ENCODE measurements at regions not wholly inside any gene's neighbourhood (a gene's known extent, or its start where the extent isn't known, plus 50 kb on each side); places are given as distances from the start of the nearest gene placed in this dataset.
"Not testable (repeated sequence)": the region's sequence is repeated elsewhere in the genome, so short reads cannot be mapped to it uniquely, and the experiment has no call there.

GRCh38 chr14:30185832-30186231 lies 258.2 kb upstream of the PRKD1 start:
- no peaks in the 10 kb centered on the region for H3K36me3 ChIP-seq (ENCODE audit: control insufficient read depth in 3 of 3, insufficient read depth in 2 of 3, low read depth in 1 of 3, low read length in 3 of 3)
- DNase-seq (no peak), FAIRE-seq (no peak)
- no peaks in the 10 kb centered on the region for H3K9me3 ChIP-seq (ENCODE audit: control insufficient read depth in 2 of 2, insufficient read depth in 1 of 2, low read depth in 1 of 2, low read length in 1 of 2)
- H3K27me3 ChIP-seq (ENCODE audit: control insufficient read depth in 3 of 3, insufficient read depth in 3 of 3, low read length in 3 of 3) = no peaks in the 10 kb centered on the region
- H3K27ac ChIP-seq (ENCODE audit: low read depth in 1 of 3, low read length in 2 of 3) = no peak overlapping the region
- H3K4me3 ChIP-seq (ENCODE audit: low read depth in 1 of 3, low read length in 3 of 3) = no peak overlapping the region
- H3K4me1 ChIP-seq (ENCODE audit: control insufficient read depth in 3 of 3, insufficient read depth in 2 of 3, low read depth in 1 of 3, low read length in 2 of 3) = no peaks in the 10 kb centered on the region

- Histone ChIP-seq H3K4me1 (ENCODE audit: control insufficient read depth in 3 of 3, insufficient read depth in 2 of 3, low read depth in 1 of 3, low read length in 2 of 3) (no peaks in the 10 kb centered on the region), H3K27ac (ENCODE audit: low read depth in 1 of 3, low read length in 2 of 3) (no peak overlapping the region), H3K4me3 (ENCODE audit: low read depth in 1 of 3, low read length in 3 of 3) (no peak overlapping the region), H3K9me3 (ENCODE audit: control insufficient read depth in 2 of 2, insufficient read depth in 1 of 2, low read depth in 1 of 2, low read length in 1 of 2) (no peaks in the 10 kb centered on the region), H3K36me3 (ENCODE audit: control insufficient read depth in 3 of 3, insufficient read depth in 2 of 3, low read depth in 1 of 3, low read length in 3 of 3) (no peaks in the 10 kb centered on the region), H3K27me3 (ENCODE audit: control insufficient read depth in 3 of 3, insufficient read depth in 3 of 3, low read length in 3 of 3) (no peaks in the 10 kb centered on the region)
- 66 to 75% (median 70%) methylated on average over 2 of the region's 2 CpGs for WGBS, 3 donors
- FAIRE-seq (no peak), DNase-seq (no peak)
These were observed 264.1 kb upstream of the PRKD1 start for GRCh38 chr14:30191639-30192279.

DNA sequence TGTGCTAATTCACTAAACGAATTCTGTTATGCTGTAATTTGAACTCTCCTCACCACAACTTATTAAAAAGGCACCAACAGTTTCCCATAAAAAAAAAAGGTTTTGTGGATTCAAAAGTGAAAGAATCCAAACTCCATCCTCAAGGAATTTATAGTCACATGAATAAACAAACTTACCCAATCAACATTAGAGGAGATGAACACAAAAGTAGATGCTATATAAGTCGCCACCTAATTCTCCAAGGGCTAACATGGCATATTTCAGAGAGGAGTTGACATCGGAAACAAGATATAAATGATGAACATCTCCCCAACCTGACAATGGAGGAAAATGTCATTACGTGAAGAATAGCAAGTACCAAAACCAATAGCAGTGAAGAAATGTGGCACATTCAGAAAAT lies 265.5 kb upstream of the PRKD1 start:
- Histone ChIP-seq H3K36me3 (ENCODE audit: control insufficient read depth in 3 of 3, insufficient read depth in 2 of 3, low read depth in 1 of 3, low read length in 3 of 3) (no peaks in the 10 kb centered on the region), H3K27ac (ENCODE audit: low read depth in 1 of 3, low read length in 2 of 3) (no peak overlapping the region), H3K27me3 (ENCODE audit: control insufficient read depth in 3 of 3, insufficient read depth in 3 of 3, low read length in 3 of 3) (no peaks in the 10 kb centered on the region), H3K4me3 (ENCODE audit: low read depth in 1 of 3, low read length in 3 of 3) (no peak overlapping the region), H3K4me1 (ENCODE audit: control insufficient read depth in 3 of 3, insufficient read depth in 2 of 3, low read depth in 1 of 3, low read length in 2 of 3) (no peaks in the 10 kb centered on the region), H3K9me3 (ENCODE audit: control insufficient read depth in 2 of 2, insufficient read depth in 1 of 2, low read depth in 1 of 2, low read length in 1 of 2) (no peaks in the 10 kb centered on the region)
- WGBS, 3 donors = 75 to 83% (median 79%) methylated on average over 4 of the region's 4 CpGs
- DNase-seq (no peak), FAIRE-seq (no peak)

GRCh38 chr14:30193845-30194501 lies 266.3 kb upstream of the PRKD1 start:
- DNase-seq (no peak), FAIRE-seq (no peak)
- H3K27ac ChIP-seq (ENCODE audit: low read depth in 1 of 3, low read length in 2 of 3) = no peak overlapping the region
- H3K36me3 ChIP-seq (ENCODE audit: control insufficient read depth in 3 of 3, insufficient read depth in 2 of 3, low read depth in 1 of 3, low read length in 3 of 3) = no peaks in the 10 kb centered on the region
- WGBS, 3 donors = 65 to 75% (median 75%) methylated on average over 4 of the region's 4 CpGs
- H3K9me3 ChIP-seq (ENCODE audit: control insufficient read depth in 2 of 2, insufficient read depth in 1 of 2, low read depth in 1 of 2, low read length in 1 of 2) = no peaks in the 10 kb centered on the region
- H3K27me3 ChIP-seq (ENCODE audit: control insufficient read depth in 3 of 3, insufficient read depth in 3 of 3, low read length in 3 of 3) = no peaks in the 10 kb centered on the region
- H3K4me1 ChIP-seq (ENCODE audit: control insufficient read depth in 3 of 3, insufficient read depth in 2 of 3, low read depth in 1 of 3, low read length in 2 of 3) = no peaks in the 10 kb centered on the region
- H3K4me3 ChIP-seq (ENCODE audit: low read depth in 1 of 3, low read length in 3 of 3) = no peak overlapping the region

GRCh38 chr14:30194741-30195148 lies 267.1 kb upstream of the PRKD1 start:
- no peak overlapping the region for H3K4me3 ChIP-seq (ENCODE audit: low read depth in 1 of 3, low read length in 3 of 3)
- H3K27me3 ChIP-seq (ENCODE audit: control insufficient read depth in 3 of 3, insufficient read depth in 3 of 3, low read length in 3 of 3) = no peaks in the 10 kb centered on the region
- FAIRE-seq (no peak), DNase-seq (no peak)
- no peaks in the 10 kb centered on the region for H3K36me3 ChIP-seq (ENCODE audit: control insufficient read depth in 3 of 3, insufficient read depth in 2 of 3, low read depth in 1 of 3, low read length in 3 of 3)
- no peak overlapping the region for H3K27ac ChIP-seq (ENCODE audit: low read depth in 1 of 3, low read length in 2 of 3)
- no peaks in the 10 kb centered on the region for H3K4me1 ChIP-seq (ENCODE audit: control insufficient read depth in 3 of 3, insufficient read depth in 2 of 3, low read depth in 1 of 3, low read length in 2 of 3)
- WGBS, 3 donors = 48 to 69% (median 62%) methylated on average over 2 of the region's 2 CpGs
- no peaks in the 10 kb centered on the region for H3K9me3 ChIP-seq (ENCODE audit: control insufficient read depth in 2 of 2, insufficient read depth in 1 of 2, low read depth in 1 of 2, low read length in 1 of 2)

DNA sequence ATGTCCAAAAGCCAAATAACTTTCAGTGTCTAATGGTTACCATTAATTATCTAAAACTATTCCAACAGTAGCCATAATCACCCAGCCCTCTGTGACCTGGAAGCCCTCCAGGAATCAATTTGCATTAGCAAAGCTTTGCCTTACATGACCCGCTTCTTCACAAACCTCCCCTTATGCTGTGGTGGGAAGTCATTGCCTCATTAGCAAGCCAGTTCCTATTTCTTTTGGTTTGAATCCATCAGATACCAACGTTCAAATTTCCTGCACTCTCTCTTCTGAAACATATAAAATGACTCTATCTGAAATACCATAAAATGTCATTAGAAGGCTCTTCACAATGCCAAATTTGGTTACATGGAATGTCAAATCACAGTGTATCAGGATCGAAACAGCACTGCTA lies 268.3 kb upstream of the PRKD1 start:
- FAIRE-seq = no peak
- WGBS, 3 donors = 55 to 61% (median 60%) methylated on average over 3 of the region's 3 CpGs
- DNase-seq = no peak
- Histone ChIP-seq H3K4me3 (ENCODE audit: low read depth in 1 of 3, low read length in 3 of 3) (no peak overlapping the region), H3K4me1 (ENCODE audit: control insufficient read depth in 3 of 3, insufficient read depth in 2 of 3, low read depth in 1 of 3, low read length in 2 of 3) (no peaks in the 10 kb centered on the region), H3K9me3 (ENCODE audit: control insufficient read depth in 2 of 2, insufficient read depth in 1 of 2, low read depth in 1 of 2, low read length in 1 of 2) (no peaks in the 10 kb centered on the region), H3K27ac (ENCODE audit: low read depth in 1 of 3, low read length in 2 of 3) (no peak overlapping the region), H3K36me3 (ENCODE audit: control insufficient read depth in 3 of 3, insufficient read depth in 2 of 3, low read depth in 1 of 3, low read length in 3 of 3) (no peaks in the 10 kb centered on the region), H3K27me3 (ENCODE audit: control insufficient read depth in 3 of 3, insufficient read depth in 3 of 3, low read length in 3 of 3) (no peaks in the 10 kb centered on the region)

DNA sequence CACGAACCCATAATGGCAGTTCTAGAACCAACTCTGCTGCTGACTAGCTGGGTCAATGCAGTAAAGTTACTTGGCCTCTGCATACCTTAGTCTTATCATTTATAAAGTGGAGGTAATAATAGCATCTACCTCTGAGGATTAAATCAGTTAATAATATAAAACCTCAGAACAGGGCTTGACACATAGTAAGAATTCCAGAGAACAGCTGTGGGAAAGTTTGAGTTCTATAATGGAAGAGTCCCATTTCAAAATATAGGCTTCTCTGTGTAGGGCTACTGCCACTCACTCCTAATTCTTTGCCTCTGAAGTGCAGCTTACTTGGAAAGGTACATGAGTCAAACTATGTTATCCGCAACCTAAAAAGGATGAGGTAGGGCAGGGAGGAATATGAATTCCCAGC lies 269.2 kb upstream of the PRKD1 start:
- Histone ChIP-seq H3K4me3 (ENCODE audit: low read depth in 1 of 3, low read length in 3 of 3) (no peak overlapping the region), H3K9me3 (ENCODE audit: control insufficient read depth in 2 of 2, insufficient read depth in 1 of 2, low read depth in 1 of 2, low read length in 1 of 2) (no peaks in the 10 kb centered on the region), H3K27me3 (ENCODE audit: control insufficient read depth in 3 of 3, insufficient read depth in 3 of 3, low read length in 3 of 3) (no peaks in the 10 kb centered on the region), H3K27ac (ENCODE audit: low read depth in 1 of 3, low read length in 2 of 3) (no peak overlapping the region), H3K36me3 (ENCODE audit: control insufficient read depth in 3 of 3, insufficient read depth in 2 of 3, low read depth in 1 of 3, low read length in 3 of 3) (no peaks in the 10 kb centered on the region), H3K4me1 (ENCODE audit: control insufficient read depth in 3 of 3, insufficient read depth in 2 of 3, low read depth in 1 of 3, low read length in 2 of 3) (no peaks in the 10 kb centered on the region)
- FAIRE-seq (no peak), DNase-seq (no peak)
- 85 to 91% (median 88%) methylated on average over 2 of the region's 2 CpGs for WGBS, 3 donors

GRCh38 chr14:30198720-30199119 lies 271.1 kb upstream of the PRKD1 start:
- 65 to 75% (median 67%) methylated on average over 3 of the region's 3 CpGs for WGBS, 3 donors
- H3K27me3 ChIP-seq (ENCODE audit: control insufficient read depth in 3 of 3, insufficient read depth in 3 of 3, low read length in 3 of 3); DNase-seq; H3K27ac ChIP-seq (ENCODE audit: low read depth in 1 of 3, low read length in 2 of 3); H3K4me1 ChIP-seq (ENCODE audit: control insufficient read depth in 3 of 3, insufficient read depth in 2 of 3, low read depth in 1 of 3, low read length in 2 of 3); H3K9me3 ChIP-seq (ENCODE audit: control insufficient read depth in 2 of 2, insufficient read depth in 1 of 2, low read depth in 1 of 2, low read length in 1 of 2); FAIRE-seq; H3K36me3 ChIP-seq (ENCODE audit: control insufficient read depth in 3 of 3, insufficient read depth in 2 of 3, low read depth in 1 of 3, low read length in 3 of 3); H3K4me3 ChIP-seq (ENCODE audit: low read depth in 1 of 3, low read length in 3 of 3): not testable (repeated sequence)

DNA sequence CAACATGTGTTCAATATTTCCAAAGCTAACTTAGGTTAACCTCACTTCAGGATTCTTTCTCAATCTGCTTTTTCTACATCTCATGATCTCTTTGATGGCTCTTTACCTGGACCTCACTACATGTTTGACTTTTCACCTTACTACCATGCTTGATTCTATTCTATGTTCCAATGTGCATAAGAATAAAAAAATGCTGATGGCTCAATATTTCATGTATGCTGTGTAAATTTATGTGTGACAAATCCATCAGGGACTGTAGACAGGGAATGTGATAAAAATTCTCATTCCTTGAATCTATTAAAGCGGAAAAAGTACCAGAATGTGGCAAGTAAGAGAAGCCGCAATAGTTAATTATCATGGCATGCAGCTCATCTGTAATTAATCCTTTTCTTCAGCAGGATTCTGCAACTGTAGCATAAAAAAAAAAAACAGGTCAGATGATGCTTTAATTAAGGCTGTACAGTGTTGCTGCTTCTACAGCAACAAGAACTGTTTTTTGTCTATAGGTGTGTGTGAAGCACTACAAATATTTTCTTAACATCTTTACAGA lies 276.9 kb upstream of the PRKD1 start:
- H3K4me1 ChIP-seq (ENCODE audit: control insufficient read depth in 3 of 3, insufficient read depth in 2 of 3, low read depth in 1 of 3, low read length in 2 of 3) = no peaks in the 10 kb centered on the region
- no peak for DNase-seq
- no peak overlapping the region for H3K27ac ChIP-seq (ENCODE audit: low read depth in 1 of 3, low read length in 2 of 3)
- WGBS, 3 donors = 88 to 97% (median 93%) methylated on average over 2 of the region's 2 CpGs
- H3K36me3 ChIP-seq (ENCODE audit: control insufficient read depth in 3 of 3, insufficient read depth in 2 of 3, low read depth in 1 of 3, low read length in 3 of 3) = no peaks in the 10 kb centered on the region
- FAIRE-seq = no peak
- H3K27me3 ChIP-seq (ENCODE audit: control insufficient read depth in 3 of 3, insufficient read depth in 3 of 3, low read length in 3 of 3) = no peaks in the 10 kb centered on the region
- H3K4me3 ChIP-seq (ENCODE audit: low read depth in 1 of 3, low read length in 3 of 3) = no peak overlapping the region
- H3K9me3 ChIP-seq (ENCODE audit: control insufficient read depth in 2 of 2, insufficient read depth in 1 of 2, low read depth in 1 of 2, low read length in 1 of 2) = no peaks in the 10 kb centered on the region
